H1 (cell line): ENCODE measurements at regions not wholly inside any gene's neighbourhood (a gene's known extent, or its start where the extent isn't known, plus 50 kb on each side); places are given as distances from the start of the nearest gene placed in this dataset.

Experiments
- CHD7 ChIP-seq: fragments of 300-600 bp; sonication (generic); IDR thresholded peaks from 2 replicates; pipeline ENCODE4 v1.7.1; 2012; ENCODE audit warnings: low read length, moderate library complexity, mild to moderate bottlenecking, inconsistent platforms; ENCODE audit not compliant: insufficient replicate concordance
- GABPA ChIP-seq: IDR thresholded peaks from 2 replicates; pipeline ENCODE4 v1.6.1; 2011; ENCODE audit warnings: mild to moderate bottlenecking, low read length, moderate library complexity, borderline replicate concordance; ENCODE audit not compliant: insufficient read depth
- RFX5 ChIP-seq: IDR thresholded peaks from 2 replicates; pipeline ENCODE4 v1.6.1; 2011; ENCODE audit warnings: low read depth, low read length, improper control_type of control experiment, borderline replicate concordance
- TBP ChIP-seq: IDR thresholded peaks from 2 replicates; pipeline ENCODE4 v1.6.1; 2011; ENCODE audit warnings: low read depth, low read length, improper control_type of control experiment

- TF ChIP-seq CHD7, result no peak
- no peak for TF ChIP-seq GABPA
- no peak for TF ChIP-seq TBP
- no peak for TF ChIP-seq RFX5
Measured at GRCh38 chr9:75467142-75467541, 378.8 kb downstream of the OSTF1 start (continued).
